ENCODE measurements at regions not wholly inside any gene's neighbourhood (a gene's known extent, or its start where the extent isn't known, plus 50 kb on each side); places are given as distances from the start of the nearest gene placed in this dataset.

DNA sequence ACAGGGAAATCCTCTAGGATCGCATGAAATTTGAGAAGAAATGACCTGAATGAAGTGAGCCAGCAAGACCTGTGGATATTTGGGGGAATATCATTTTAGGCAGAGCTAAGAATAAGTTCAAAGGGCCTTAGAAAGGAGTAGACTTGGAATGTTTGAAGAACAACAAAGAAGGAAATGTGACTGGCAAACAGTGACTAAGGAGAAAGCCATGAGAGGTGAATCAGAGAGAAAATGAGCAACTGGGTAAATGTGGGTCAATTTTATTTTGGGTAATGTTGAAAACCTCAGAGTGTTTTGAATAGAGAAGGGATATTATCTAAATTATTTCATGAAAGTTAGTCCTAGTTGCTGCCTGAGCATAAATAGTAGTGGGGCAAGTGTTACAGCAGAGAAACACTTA lies 672.8 kb downstream of the LMO4 start:
- TF ChIP-seq, protein P1, sequence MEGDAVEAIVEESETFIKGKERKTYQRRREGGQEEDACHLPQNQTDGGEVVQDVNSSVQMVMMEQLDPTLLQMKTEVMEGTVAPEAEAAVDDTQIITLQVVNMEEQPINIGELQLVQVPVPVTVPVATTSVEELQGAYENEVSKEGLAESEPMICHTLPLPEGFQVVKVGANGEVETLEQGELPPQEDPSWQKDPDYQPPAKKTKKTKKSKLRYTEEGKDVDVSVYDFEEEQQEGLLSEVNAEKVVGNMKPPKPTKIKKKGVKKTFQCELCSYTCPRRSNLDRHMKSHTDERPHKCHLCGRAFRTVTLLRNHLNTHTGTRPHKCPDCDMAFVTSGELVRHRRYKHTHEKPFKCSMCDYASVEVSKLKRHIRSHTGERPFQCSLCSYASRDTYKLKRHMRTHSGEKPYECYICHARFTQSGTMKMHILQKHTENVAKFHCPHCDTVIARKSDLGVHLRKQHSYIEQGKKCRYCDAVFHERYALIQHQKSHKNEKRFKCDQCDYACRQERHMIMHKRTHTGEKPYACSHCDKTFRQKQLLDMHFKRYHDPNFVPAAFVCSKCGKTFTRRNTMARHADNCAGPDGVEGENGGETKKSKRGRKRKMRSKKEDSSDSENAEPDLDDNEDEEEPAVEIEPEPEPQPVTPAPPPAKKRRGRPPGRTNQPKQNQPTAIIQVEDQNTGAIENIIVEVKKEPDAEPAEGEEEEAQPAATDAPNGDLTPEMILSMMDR (conservative IDR thresholded peaks at IDR 0.05 in 1 of 2, IDR thresholded peaks at IDR 0.05 in 1 of 2; ENCODE audit: extremely low read depth in 1 of 2, insufficient read depth in 1 of 2, low read depth in 1 of 2, low read length in 2 of 2): no peak
- no peak for TF ChIP-seq EZH2 (IDR thresholded peaks at IDR 0.05; ENCODE audit: borderline replicate concordance, low read length)
